ENCODE measurements at regions not wholly inside any gene's neighbourhood (a gene's known extent, or its start where the extent isn't known, plus 50 kb on each side); places are given as distances from the start of the nearest gene placed in this dataset.

DNA sequence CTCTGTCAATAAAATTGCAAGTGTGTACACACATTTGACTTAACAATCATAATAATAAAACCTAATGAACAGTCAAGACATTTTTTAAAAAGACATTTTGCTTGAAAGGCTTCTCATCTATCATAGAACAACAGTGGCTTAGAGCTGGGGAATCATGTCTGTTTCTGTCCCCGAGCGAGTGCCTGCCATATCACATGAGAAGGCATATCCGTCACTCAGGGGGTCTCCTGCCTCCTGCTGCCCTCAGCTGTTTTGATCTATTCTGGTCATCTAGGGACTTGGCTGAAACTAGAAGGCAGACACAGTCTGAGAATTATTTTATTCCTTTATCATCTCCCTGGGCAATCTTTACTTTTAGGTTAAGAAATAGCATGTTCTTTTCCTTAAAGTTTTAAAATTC is 278.7 kb upstream of the KLF6 start:
- Histone ChIP-seq H3K9me2 (replicated peaks; ENCODE audit: low read length) (no peaks in the 10 kb centered on the region), H3K36me3 (ENCODE audit: low read depth, low read length) (no peaks in the 10 kb centered on the region), H2AFZ (ENCODE audit: low read length) (no peak overlapping the region), H3K9me3 (ENCODE audit: low read length) (no peaks in the 10 kb centered on the region), H3F3A (ENCODE audit: low read length, unreplicated experiment) (no peaks in the 10 kb centered on the region), H3K4me2 (ENCODE audit: low read length) (no peak overlapping the region), H3K4me3 (ENCODE audit: low read length) (no peak overlapping the region), H3K27ac (ENCODE audit: low read length) (no peak overlapping the region), H3K9ac (ENCODE audit: low read length) (no peak overlapping the region), H3K4me1 (ENCODE audit: insufficient read depth, low read length) (peaks cover 29% of the 10 kb centered on the region), H4K20me1 (ENCODE audit: low read length) (no peaks in the 10 kb centered on the region), H3K79me2 (ENCODE audit: low read length) (no peaks in the 10 kb centered on the region), H3K27me3 (ENCODE audit: low read length) (no peaks in the 10 kb centered on the region)
- ChIA-PET CTCF (no interaction called here), POLR2A (ENCODE audit: unreplicated experiment) (no interaction called here)
- DNase-seq = no peak
- intact Hi-C loops (cut with micrococcal nuclease) = loop anchor here (10.0 kb wide), 1 partner anchor 869 kb away; no protein-coding TSS in a partner anchor
- ATAC-seq = no peak
- TF ChIP-seq EZH2phosphoT487 (IDR thresholded peaks at IDR 0.05; ENCODE audit: borderline replicate concordance, low read length) (no peak), EZH2 (IDR thresholded peaks at IDR 0.05; ENCODE audit: low read length, unreplicated experiment) (no peak)
- TF ChIP-seq, protein P1, sequence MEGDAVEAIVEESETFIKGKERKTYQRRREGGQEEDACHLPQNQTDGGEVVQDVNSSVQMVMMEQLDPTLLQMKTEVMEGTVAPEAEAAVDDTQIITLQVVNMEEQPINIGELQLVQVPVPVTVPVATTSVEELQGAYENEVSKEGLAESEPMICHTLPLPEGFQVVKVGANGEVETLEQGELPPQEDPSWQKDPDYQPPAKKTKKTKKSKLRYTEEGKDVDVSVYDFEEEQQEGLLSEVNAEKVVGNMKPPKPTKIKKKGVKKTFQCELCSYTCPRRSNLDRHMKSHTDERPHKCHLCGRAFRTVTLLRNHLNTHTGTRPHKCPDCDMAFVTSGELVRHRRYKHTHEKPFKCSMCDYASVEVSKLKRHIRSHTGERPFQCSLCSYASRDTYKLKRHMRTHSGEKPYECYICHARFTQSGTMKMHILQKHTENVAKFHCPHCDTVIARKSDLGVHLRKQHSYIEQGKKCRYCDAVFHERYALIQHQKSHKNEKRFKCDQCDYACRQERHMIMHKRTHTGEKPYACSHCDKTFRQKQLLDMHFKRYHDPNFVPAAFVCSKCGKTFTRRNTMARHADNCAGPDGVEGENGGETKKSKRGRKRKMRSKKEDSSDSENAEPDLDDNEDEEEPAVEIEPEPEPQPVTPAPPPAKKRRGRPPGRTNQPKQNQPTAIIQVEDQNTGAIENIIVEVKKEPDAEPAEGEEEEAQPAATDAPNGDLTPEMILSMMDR (conservative IDR thresholded peaks at IDR 0.05; ENCODE audit: low read depth, low read length) = no peak
- no TSS peak for BruUV-seq (replicated peaks)

DNA sequence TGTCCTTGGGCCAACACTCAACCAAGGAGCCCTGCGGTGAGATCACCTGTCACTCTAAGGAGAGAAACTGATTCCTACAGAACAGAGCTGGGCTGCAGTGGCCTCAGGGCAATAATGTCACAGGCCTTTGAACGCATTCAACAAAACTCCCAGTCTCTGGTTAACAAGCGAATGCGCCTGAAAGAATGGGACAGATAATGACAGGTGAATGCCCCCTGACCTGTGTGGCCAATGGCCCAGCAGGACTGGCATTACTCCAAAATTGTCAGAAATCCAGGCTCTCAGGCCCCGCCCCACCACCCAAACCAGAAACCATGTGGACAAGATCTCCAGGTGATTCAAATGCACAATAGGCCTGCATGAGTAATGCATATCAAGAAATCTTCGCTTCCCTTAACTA is 277.7 kb upstream of the KLF6 start:
- no TSS peak for BruUV-seq (replicated peaks)
- H3K79me2 ChIP-seq (ENCODE audit: low read length) = no peaks in the 10 kb centered on the region
- H3K36me3 ChIP-seq (ENCODE audit: low read depth, low read length) = no peaks in the 10 kb centered on the region
- peaks cover 29% of the 10 kb centered on the region for H3K4me1 ChIP-seq (ENCODE audit: insufficient read depth, low read length)
- no peak overlapping the region for H2AFZ ChIP-seq (ENCODE audit: low read length)
- TF ChIP-seq, protein P1 (conservative IDR thresholded peaks at IDR 0.05; ENCODE audit: low read depth, low read length) = no peak
- TF ChIP-seq EZH2 (IDR thresholded peaks at IDR 0.05; ENCODE audit: low read length, unreplicated experiment) (no peak), EZH2phosphoT487 (IDR thresholded peaks at IDR 0.05; ENCODE audit: borderline replicate concordance, low read length) (no peak)
- intact Hi-C loops (cut with micrococcal nuclease) = loop anchor here (10.0 kb wide), 1 partner anchor 868 kb away; no protein-coding TSS in a partner anchor
- no peaks in the 10 kb centered on the region for H3F3A ChIP-seq (ENCODE audit: low read length, unreplicated experiment)
- ChIA-PET POLR2A (ENCODE audit: unreplicated experiment) (no interaction called here), CTCF (no interaction called here)
- no peak overlapping the region for H3K4me2 ChIP-seq (ENCODE audit: low read length)
- no peaks in the 10 kb centered on the region for H4K20me1 ChIP-seq (ENCODE audit: low read length)
- no peak for DNase-seq
- no peaks in the 10 kb centered on the region for H3K27me3 ChIP-seq (ENCODE audit: low read length)
- H3K9ac ChIP-seq (ENCODE audit: low read length) = no peak overlapping the region
- no peaks in the 10 kb centered on the region for H3K9me2 ChIP-seq (replicated peaks; ENCODE audit: low read length)
- no peak overlapping the region for H3K4me3 ChIP-seq (ENCODE audit: low read length)
- H3K27ac ChIP-seq (ENCODE audit: low read length) = no peak overlapping the region
- no peak for ATAC-seq
- H3K9me3 ChIP-seq (ENCODE audit: low read length) = no peaks in the 10 kb centered on the region

DNA sequence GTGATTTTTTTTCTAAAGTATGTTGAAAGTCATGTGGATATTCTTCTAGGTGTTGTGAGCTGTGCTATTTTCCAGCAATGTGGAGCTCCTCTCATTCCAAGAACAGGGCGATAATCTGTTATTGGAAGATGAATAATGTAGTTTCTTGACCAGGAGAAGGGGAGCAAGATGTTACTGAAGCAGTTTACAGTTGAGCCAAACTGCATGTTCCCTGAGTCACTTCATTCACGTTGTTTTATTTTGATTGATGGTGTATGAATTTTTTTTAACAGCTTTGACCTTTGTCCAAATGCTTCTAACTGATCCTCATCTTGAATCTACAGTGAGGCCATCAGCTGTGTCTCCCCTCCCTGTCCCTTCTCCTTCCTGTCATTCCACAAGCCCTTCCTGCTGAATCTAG is 277.1 kb upstream of the KLF6 start:
- ChIA-PET POLR2A (ENCODE audit: unreplicated experiment) (no interaction called here), CTCF (no interaction called here)
- intact Hi-C loops (cut with micrococcal nuclease) = loop anchor here (10.0 kb wide), 1 partner anchor 867 kb away; no protein-coding TSS in a partner anchor
- H3K27ac ChIP-seq (ENCODE audit: low read length) = no peak overlapping the region
- no peak overlapping the region for H3K4me3 ChIP-seq (ENCODE audit: low read length)
- no peak overlapping the region for H3K9ac ChIP-seq (ENCODE audit: low read length)
- no peak overlapping the region for H3K4me2 ChIP-seq (ENCODE audit: low read length)
- H3K36me3 ChIP-seq (ENCODE audit: low read depth, low read length) = no peaks in the 10 kb centered on the region
- no peaks in the 10 kb centered on the region for H3F3A ChIP-seq (ENCODE audit: low read length, unreplicated experiment)
- no peaks in the 10 kb centered on the region for H3K9me2 ChIP-seq (replicated peaks; ENCODE audit: low read length)
- TF ChIP-seq EZH2phosphoT487 (IDR thresholded peaks at IDR 0.05; ENCODE audit: borderline replicate concordance, low read length) (no peak), EZH2 (IDR thresholded peaks at IDR 0.05; ENCODE audit: low read length, unreplicated experiment) (no peak)
- TF ChIP-seq, protein P1 (conservative IDR thresholded peaks at IDR 0.05; ENCODE audit: low read depth, low read length) = no peak
- ATAC-seq (no peak), DNase-seq (peak; percentile 34)
- no peaks in the 10 kb centered on the region for H3K27me3 ChIP-seq (ENCODE audit: low read length)
- H4K20me1 ChIP-seq (ENCODE audit: low read length) = no peaks in the 10 kb centered on the region
- H3K9me3 ChIP-seq (ENCODE audit: low read length) = no peaks in the 10 kb centered on the region
- H3K79me2 ChIP-seq (ENCODE audit: low read length) = no peaks in the 10 kb centered on the region
- no TSS peak for BruUV-seq (replicated peaks)
- H2AFZ ChIP-seq (ENCODE audit: low read length) = no peak overlapping the region
- peaks cover 22% of the 10 kb centered on the region for H3K4me1 ChIP-seq (ENCODE audit: insufficient read depth, low read length)

Data from PC-3 (cell line).